ENCODE measurements at regions not wholly inside any gene's neighbourhood (a gene's known extent, or its start where the extent isn't known, plus 50 kb on each side); places are given as distances from the start of the nearest gene placed in this dataset.
"Not testable (repeated sequence)": the region's sequence is repeated elsewhere in the genome, so short reads cannot be mapped to it uniquely, and the experiment has no call there.

GRCh38 chr18:49690312-49690711, 123.0 kb downstream of the ACAA2 start:
- no peaks in the 10 kb centered on the region for H3K27me3 ChIP-seq
- no peak overlapping the region for H3K27ac ChIP-seq
- no peaks in the 10 kb centered on the region for H3K4me1 ChIP-seq
- H3K4me3 ChIP-seq, result no peak overlapping the region
- intact Hi-C loops (cut with DNase I), result no loop called here
- H3K9me3 ChIP-seq, result no peaks in the 10 kb centered on the region
- no peaks in the 10 kb centered on the region for H3K36me3 ChIP-seq
- no peak for DNase-seq (ENCODE audit: extremely low spot score in 2 of 2)
- TF ChIP-seq CTCF (IDR thresholded peaks at IDR 0.05), result no peak
- no peak for TF ChIP-seq POLR2A (IDR thresholded peaks at IDR 0.05)
- no peak for TF ChIP-seq POLR2AphosphoS5 (IDR thresholded peaks at IDR 0.05; ENCODE audit: insufficient read depth in 1 of 2, low read depth in 1 of 2)

GRCh38 chr18:49685231-49685942, 123.5 kb downstream of the LIPG start:
- Histone ChIP-seq H3K27me3 (no peaks in the 10 kb centered on the region), H3K36me3 (no peaks in the 10 kb centered on the region), H3K4me1 (no peaks in the 10 kb centered on the region), H3K27ac (no peak overlapping the region), H3K9me3 (no peaks in the 10 kb centered on the region), H3K4me3 (no peak overlapping the region)
- TF ChIP-seq POLR2AphosphoS5 (IDR thresholded peaks at IDR 0.05; ENCODE audit: insufficient read depth in 1 of 2, low read depth in 1 of 2), result no peak
- no peak for TF ChIP-seq POLR2A (IDR thresholded peaks at IDR 0.05)
- no peak for TF ChIP-seq CTCF (IDR thresholded peaks at IDR 0.05)
- intact Hi-C loops (cut with DNase I), result no loop called here
- DNase-seq (ENCODE audit: extremely low spot score in 2 of 2), result no peak

- H3K9me3 ChIP-seq; DNase-seq (ENCODE audit: extremely low spot score in 2 of 2); intact Hi-C loops (cut with DNase I): not testable (repeated sequence)
These were observed 120.9 kb downstream of the LIPG start for GRCh38 chr18:49682803-49683190.

GRCh38 chr18:49682173-49682802, 120.4 kb downstream of the LIPG start:
- no peak for DNase-seq (ENCODE audit: extremely low spot score in 2 of 2)
- H3K27me3 ChIP-seq, result no peaks in the 10 kb centered on the region
- H3K4me1 ChIP-seq, result no peaks in the 10 kb centered on the region
- no peaks in the 10 kb centered on the region for H3K9me3 ChIP-seq
- no peak overlapping the region for H3K4me3 ChIP-seq
- no peak overlapping the region for H3K27ac ChIP-seq
- TF ChIP-seq CTCF (IDR thresholded peaks at IDR 0.05) (no peak), POLR2A (IDR thresholded peaks at IDR 0.05) (no peak), POLR2AphosphoS5 (IDR thresholded peaks at IDR 0.05; ENCODE audit: insufficient read depth in 1 of 2, low read depth in 1 of 2) (no peak)
- no peaks in the 10 kb centered on the region for H3K36me3 ChIP-seq
- intact Hi-C loops (cut with DNase I), result no loop called here

More at GRCh38 chr18:49682803-49683190, 120.9 kb downstream of the LIPG start:
- H3K27ac ChIP-seq, H3K4me3 ChIP-seq, H3K4me1 ChIP-seq, H3K27me3 ChIP-seq, H3K36me3 ChIP-seq: not testable (repeated sequence)

GRCh38 chr18:49681387-49681786, 119.5 kb downstream of the LIPG start:
- TF ChIP-seq CTCF (IDR thresholded peaks at IDR 0.05) (no peak), POLR2AphosphoS5 (IDR thresholded peaks at IDR 0.05; ENCODE audit: insufficient read depth in 1 of 2, low read depth in 1 of 2) (no peak), POLR2A (IDR thresholded peaks at IDR 0.05) (no peak)
- Histone ChIP-seq H3K4me3 (no peak overlapping the region), H3K27me3 (no peaks in the 10 kb centered on the region), H3K36me3 (no peaks in the 10 kb centered on the region), H3K27ac (no peak overlapping the region), H3K4me1 (no peaks in the 10 kb centered on the region), H3K9me3 (no peaks in the 10 kb centered on the region)
- intact Hi-C loops (cut with DNase I), result no loop called here
- no peak for DNase-seq (ENCODE audit: extremely low spot score in 2 of 2)

Data from vagina (tissue), 2 donors.